ENCODE measurements at regions not wholly inside any gene's neighbourhood (a gene's known extent, or its start where the extent isn't known, plus 50 kb on each side); places are given as distances from the start of the nearest gene placed in this dataset.

DNA sequence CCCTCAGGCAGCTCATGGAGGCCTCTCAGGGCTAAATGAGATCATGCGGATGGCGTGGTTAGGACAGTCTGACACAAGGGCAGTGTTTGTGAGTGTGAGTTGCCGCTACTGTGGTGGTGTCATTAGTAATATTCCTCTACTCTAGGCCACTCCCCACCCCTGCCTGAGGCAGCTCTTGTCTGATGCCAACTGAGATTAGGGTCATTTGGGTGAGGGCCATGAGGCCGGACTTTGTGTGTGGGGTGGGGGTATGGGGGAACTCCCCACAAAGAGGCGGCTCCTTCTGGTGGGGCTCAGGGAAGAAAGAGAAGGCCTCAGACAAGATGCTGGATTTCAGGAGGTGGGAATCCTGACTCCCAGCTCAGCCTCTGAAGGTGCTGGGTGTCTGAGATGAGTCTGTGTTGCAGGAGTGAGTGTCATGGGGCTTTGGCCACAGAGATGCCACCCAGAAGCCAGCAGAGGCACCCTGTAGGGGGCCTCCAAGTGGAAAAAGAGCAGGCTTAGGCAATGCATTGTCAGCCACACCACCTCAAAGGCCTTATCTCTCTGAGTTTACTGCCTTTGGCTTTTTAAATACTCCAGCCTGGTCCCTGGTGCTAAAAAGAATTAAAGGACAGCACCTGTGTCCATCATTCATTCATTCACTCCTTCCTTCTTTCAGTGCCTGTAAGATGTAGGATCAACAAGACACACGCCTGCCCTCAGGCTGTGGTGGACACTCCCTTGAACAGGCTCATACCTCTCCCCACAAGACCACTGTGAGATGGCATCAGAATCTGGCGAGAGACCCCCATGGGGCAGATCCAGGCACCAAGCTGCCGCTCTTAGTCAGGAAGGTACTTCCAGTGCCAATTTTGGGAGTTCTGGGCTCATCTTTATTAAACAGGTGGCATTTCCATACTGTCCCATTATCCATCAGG lies 175.2 kb downstream of the MRPL14 start:
- Histone ChIP-seq H3K9me3 (no peaks in the 10 kb centered on the region), H3K4me1 (peaks cover 0 to 28% of the 10 kb centered on the region in 2 donors), H3K27ac (peak overlapping the region; percentile 38 to 84), H3K4me3 (no peak overlapping the region), H3K36me3 (no peaks in the 10 kb centered on the region), H3K27me3 (no peaks in the 10 kb centered on the region)
- TF ChIP-seq, protein P1, sequence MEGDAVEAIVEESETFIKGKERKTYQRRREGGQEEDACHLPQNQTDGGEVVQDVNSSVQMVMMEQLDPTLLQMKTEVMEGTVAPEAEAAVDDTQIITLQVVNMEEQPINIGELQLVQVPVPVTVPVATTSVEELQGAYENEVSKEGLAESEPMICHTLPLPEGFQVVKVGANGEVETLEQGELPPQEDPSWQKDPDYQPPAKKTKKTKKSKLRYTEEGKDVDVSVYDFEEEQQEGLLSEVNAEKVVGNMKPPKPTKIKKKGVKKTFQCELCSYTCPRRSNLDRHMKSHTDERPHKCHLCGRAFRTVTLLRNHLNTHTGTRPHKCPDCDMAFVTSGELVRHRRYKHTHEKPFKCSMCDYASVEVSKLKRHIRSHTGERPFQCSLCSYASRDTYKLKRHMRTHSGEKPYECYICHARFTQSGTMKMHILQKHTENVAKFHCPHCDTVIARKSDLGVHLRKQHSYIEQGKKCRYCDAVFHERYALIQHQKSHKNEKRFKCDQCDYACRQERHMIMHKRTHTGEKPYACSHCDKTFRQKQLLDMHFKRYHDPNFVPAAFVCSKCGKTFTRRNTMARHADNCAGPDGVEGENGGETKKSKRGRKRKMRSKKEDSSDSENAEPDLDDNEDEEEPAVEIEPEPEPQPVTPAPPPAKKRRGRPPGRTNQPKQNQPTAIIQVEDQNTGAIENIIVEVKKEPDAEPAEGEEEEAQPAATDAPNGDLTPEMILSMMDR (IDR thresholded peaks at IDR 0.05), result no peak
- no peak for DNase-seq (ENCODE audit: low spot score)

DNA sequence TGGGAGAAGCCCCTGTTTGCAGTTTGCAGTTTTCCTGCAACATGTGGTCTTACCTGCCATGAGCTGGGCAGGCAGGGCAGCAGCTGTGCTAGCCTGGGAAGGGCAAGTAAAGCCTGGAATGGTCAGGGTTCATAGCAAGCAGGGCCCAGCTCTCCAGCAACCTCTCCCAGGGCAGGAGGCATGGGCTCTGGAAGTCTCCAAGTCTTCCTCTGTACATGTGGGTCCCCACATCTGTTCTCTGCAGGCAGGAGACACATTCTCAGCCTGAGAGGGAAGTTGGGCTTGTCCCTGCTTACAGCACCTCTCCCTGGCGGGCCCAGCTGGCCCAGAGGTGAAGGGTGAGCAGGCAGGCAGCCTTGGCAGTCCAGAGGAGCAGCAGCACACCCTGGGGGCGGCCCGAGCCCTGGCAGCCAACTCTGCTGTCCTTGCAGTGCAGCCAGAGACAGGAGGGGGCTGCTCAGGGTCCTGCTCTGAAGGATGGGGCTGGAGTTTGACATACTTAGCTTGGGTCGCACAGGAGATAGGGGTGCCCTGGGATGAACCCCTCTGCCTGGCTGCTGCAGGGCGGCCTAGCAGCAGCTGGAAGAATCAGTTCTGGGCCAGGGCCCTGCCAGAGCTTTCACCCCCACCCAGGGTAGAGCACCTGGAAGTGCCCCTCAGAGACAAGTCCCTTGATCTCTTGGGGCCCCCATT lies 176.0 kb downstream of the MRPL14 start:
- Histone ChIP-seq H3K4me3 (no peak overlapping the region), H3K27ac (peak overlapping the region; percentile 38 to 84), H3K36me3 (no peaks in the 10 kb centered on the region), H3K9me3 (no peaks in the 10 kb centered on the region), H3K27me3 (no peaks in the 10 kb centered on the region), H3K4me1 (peaks cover 0 to 28% of the 10 kb centered on the region in 2 donors)
- TF ChIP-seq, protein P1 (IDR thresholded peaks at IDR 0.05), result peak in 1 of 2 donors; percentile 73
- no peak for DNase-seq (ENCODE audit: low spot score)

DNA sequence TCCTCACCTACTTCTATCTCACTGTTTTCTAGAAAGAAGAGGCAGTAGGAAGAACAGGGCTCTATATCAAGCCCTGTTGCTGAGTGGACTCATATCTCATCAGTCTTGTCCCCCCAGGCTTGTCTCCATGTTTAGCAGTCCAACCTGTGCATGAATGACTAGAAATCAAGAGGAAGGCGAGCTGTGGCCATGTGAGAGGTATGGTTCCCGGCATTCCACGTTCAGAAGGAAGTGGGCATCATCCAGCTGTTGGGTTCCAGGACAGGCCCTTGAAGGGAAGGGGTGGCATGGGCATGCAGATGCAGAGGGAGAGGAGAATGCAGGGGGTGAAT lies 176.6 kb downstream of the MRPL14 start:
- Histone ChIP-seq H3K4me3 (no peak overlapping the region), H3K4me1 (peaks cover 0 to 28% of the 10 kb centered on the region in 2 donors), H3K27me3 (no peaks in the 10 kb centered on the region), H3K27ac (no peak overlapping the region), H3K36me3 (no peaks in the 10 kb centered on the region), H3K9me3 (no peaks in the 10 kb centered on the region)
- no peak for DNase-seq (ENCODE audit: low spot score)
- TF ChIP-seq, protein P1 (IDR thresholded peaks at IDR 0.05), result no peak

DNA sequence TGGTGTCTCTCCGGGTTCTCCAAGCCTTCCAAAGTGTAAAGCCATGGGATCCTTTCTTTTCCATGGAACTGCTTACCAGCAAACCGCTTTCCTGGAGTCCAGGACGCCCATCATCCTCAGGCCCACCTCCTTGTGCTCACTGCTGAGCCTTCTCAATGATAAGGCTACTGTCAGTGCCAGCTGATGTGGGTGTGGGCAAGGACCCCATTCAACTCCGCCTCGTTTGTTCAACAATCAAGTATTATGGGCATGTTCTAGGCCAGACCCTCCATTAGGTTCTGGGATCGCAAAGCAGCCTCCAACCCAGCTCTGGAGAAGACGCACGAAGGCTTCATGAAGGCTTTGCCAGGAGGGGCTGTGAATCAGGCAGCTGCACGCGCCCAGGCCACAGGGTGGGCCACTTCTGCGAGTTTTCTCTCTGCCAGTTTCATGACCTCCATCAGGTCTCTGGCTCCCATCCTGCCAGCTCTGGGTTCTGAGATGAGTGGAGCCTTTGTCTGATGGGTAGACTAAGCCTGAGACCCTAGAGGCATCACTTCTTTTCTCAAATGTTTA lies 177.1 kb downstream of the MRPL14 start:
- no peaks in the 10 kb centered on the region for H3K27me3 ChIP-seq
- DNase-seq (ENCODE audit: low spot score), result no peak
- no peak overlapping the region for H3K4me3 ChIP-seq
- H3K4me1 ChIP-seq, result peaks cover 0 to 26% of the 10 kb centered on the region in 2 donors
- H3K9me3 ChIP-seq, result peaks cover 0 to 5% of the 10 kb centered on the region in 2 donors
- no peaks in the 10 kb centered on the region for H3K36me3 ChIP-seq
- H3K27ac ChIP-seq, result no peak overlapping the region
- TF ChIP-seq, protein P1 (IDR thresholded peaks at IDR 0.05), result no peak

DNA sequence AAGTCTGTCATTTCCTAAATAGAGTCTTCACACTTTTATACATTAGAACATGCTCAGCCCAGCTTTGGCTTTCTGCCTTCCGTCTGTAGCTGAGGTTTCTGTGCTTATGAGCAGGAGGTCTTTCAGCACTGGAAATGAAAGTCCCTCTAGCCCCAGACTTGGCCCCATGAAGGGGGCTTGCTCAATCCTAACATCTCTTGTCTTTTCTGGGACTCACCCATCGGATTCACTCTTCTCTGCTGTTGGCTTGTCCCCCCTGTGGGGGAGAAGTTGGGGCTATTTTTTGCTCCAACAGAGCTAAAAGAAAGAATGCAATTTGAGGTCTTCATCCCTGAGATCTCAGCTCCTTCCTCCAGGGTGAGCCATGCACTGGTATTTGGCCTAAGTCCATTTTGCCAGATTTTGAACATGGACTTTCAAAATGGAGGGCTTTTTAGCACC lies 177.7 kb downstream of the MRPL14 start:
- H3K4me1 ChIP-seq, result peaks cover 0 to 21% of the 10 kb centered on the region in 2 donors
- TF ChIP-seq, protein P1 (IDR thresholded peaks at IDR 0.05), result no peak
- H3K36me3 ChIP-seq, result no peaks in the 10 kb centered on the region
- peaks cover 0 to 11% of the 10 kb centered on the region in 2 donors for H3K9me3 ChIP-seq
- H3K4me3 ChIP-seq, result no peak overlapping the region
- H3K27me3 ChIP-seq, result no peaks in the 10 kb centered on the region
- H3K27ac ChIP-seq, result no peak overlapping the region
- DNase-seq (ENCODE audit: low spot score), result no peak
